Activated CD4-positive, alpha-beta memory T cell treated with anti-CD3 and anti-CD28 coated beads for 36 hours (primary cell): ENCODE measurements at regions not wholly inside any gene's neighbourhood (a gene's known extent, or its start where the extent isn't known, plus 50 kb on each side); places are given as distances from the start of the nearest gene placed in this dataset.
"Not testable (repeated sequence)": the region's sequence is repeated elsewhere in the genome, so short reads cannot be mapped to it uniquely, and the experiment has no call there.

Source experiments
- CTCF ChIA-PET: fragments of 350-600 bp; sonication (Branson Sonifier 250); formaldehyde crosslinking; loops from one replicate; lab custom pipeline; 2021; ENCODE audit warnings: antibody characterized with exemption, inconsistent platforms; lab: Charles Lee
- POLR2A ChIA-PET: fragments of 350-600 bp; sonication (Branson Sonifier 250); formaldehyde crosslinking; loops from one replicate; lab custom pipeline; 2021; ENCODE audit warnings: antibody characterized with exemption; lab: Charles Lee
- DNase-seq: peaks from one replicate; pipeline ENCODE4 v3.0.0-alpha.2; 2020
- H3K27ac Mint-ChIP-seq: one replicate; pipeline ENCODE4 v1.8.0; 2021; ENCODE audit warnings: mixed read lengths
- H3K27me3 Mint-ChIP-seq: one replicate; pipeline ENCODE4 v1.8.0; 2021; ENCODE audit warnings: mixed read lengths
- H3K36me3 Mint-ChIP-seq: one replicate; pipeline ENCODE4 v1.8.0; 2021; ENCODE audit warnings: mixed read lengths
- H3K4me1 Mint-ChIP-seq: one replicate; pipeline ENCODE4 v1.8.0; 2021; ENCODE audit warnings: low read depth, mixed read lengths
- H3K4me3 Mint-ChIP-seq: one replicate; pipeline ENCODE4 v1.8.0; 2021; ENCODE audit warnings: mild to moderate bottlenecking, mixed read lengths
- H3K9me3 Mint-ChIP-seq: one replicate; pipeline ENCODE4 v1.8.0; 2021; ENCODE audit warnings: mixed read lengths
- intact Hi-C: fragments of 100-400 bp; cut with micrococcal nuclease; formaldehyde crosslinking; loops from one replicate; pipeline ENCODE4 v1.15.1; 2023

DNA sequence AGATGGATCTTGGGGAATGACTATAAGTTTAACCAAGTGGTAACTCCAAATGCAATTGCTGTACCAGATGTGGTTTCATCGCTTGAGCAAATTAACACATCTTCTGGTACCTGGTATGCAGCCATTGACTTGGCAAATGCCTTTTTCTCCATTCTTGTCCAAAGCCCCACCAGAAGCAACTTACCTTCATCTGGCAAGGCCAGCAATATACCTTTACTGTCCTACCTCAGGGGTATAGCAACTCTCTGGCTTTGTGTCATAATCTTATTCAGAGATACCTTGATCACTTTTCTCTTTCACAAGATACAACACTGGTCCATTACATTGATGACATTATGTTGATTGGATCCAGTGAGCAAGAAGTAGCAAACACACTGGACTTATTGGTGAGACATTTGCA, 53.2 kb upstream of the SH3RF1 start:
- DNase-seq, H3K9me3 Mint-ChIP-seq, H3K4me1 Mint-ChIP-seq, POLR2A ChIA-PET, H3K36me3 Mint-ChIP-seq, H3K27me3 Mint-ChIP-seq, intact Hi-C loops, H3K27ac Mint-ChIP-seq, CTCF ChIA-PET, H3K4me3 Mint-ChIP-seq: not testable (repeated sequence)

GRCh38 chr4:169322833-169323232, 52.1 kb upstream of the SH3RF1 start:
- H3K4me3 Mint-ChIP-seq, H3K36me3 Mint-ChIP-seq, H3K27ac Mint-ChIP-seq, H3K4me1 Mint-ChIP-seq, intact Hi-C loops, H3K27me3 Mint-ChIP-seq, CTCF ChIA-PET, H3K9me3 Mint-ChIP-seq, POLR2A ChIA-PET, DNase-seq: not testable (repeated sequence)
